Vagina (tissue), 2 donors: ENCODE measurements at regions not wholly inside any gene's neighbourhood (a gene's known extent, or its start where the extent isn't known, plus 50 kb on each side); places are given as distances from the start of the nearest gene placed in this dataset.

ENCODE experiments used
- POLR2A ChIP-seq, 2 donors: fragments of 450-650 bp; IDR thresholded peaks; one replicate each; pipeline ENCODE4 v1.6.1; 2017; ENCODE audit warnings: antibody characterized with exemption in 2 of 2, mild to moderate bottlenecking in 2 of 2, moderate library complexity in 2 of 2
- POLR2AphosphoS5 ChIP-seq, 2 donors: sonication (generic); formaldehyde crosslinking; IDR thresholded peaks; one replicate each; pipeline ENCODE4 v1.9.0; 2017; ENCODE audit warnings: antibody characterized with exemption in 2 of 2, mild to moderate bottlenecking in 2 of 2, low read depth in 1 of 2; ENCODE audit not compliant: insufficient read depth in 1 of 2
- TF ChIP-seq, protein P1 (sequence below), 3 experiments: fragments of 450-650 bp in 2 of 3; fragments of 200-600 bp in 1 of 3; sonication (generic) in 1 of 3; IDR thresholded peaks; one replicate each; pipeline ENCODE4 v1.5.1; 2017 to 2019; ENCODE audit warnings: antibody characterized with exemption in 3 of 3, mild to moderate bottlenecking in 2 of 3, moderate library complexity in 2 of 3

DNA sequence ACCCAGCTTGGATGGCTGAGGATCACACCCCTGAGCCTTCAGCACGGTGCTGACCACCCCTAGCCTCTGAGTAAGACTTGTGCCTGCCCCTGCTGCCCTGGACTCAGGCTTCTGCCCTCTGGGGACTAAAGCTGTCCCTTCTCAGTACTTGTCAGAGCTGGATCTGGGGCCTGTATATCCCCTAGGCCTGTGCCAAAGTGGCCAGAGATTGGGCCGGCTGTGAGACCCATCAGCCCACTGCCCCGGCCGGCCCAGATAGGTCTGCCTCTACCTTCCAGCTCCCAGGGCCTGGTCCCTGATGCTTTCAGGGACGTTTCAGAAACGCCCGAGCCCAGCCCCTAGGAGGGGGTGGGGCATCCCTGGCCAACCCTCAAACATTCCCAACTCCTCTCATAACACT is 137.8 kb downstream of the ZDHHC20 start:
- TF ChIP-seq POLR2AphosphoS5 (IDR thresholded peaks at IDR 0.05; ENCODE audit: insufficient read depth in 1 of 2, low read depth in 1 of 2), result no peak
- TF ChIP-seq, protein P1, sequence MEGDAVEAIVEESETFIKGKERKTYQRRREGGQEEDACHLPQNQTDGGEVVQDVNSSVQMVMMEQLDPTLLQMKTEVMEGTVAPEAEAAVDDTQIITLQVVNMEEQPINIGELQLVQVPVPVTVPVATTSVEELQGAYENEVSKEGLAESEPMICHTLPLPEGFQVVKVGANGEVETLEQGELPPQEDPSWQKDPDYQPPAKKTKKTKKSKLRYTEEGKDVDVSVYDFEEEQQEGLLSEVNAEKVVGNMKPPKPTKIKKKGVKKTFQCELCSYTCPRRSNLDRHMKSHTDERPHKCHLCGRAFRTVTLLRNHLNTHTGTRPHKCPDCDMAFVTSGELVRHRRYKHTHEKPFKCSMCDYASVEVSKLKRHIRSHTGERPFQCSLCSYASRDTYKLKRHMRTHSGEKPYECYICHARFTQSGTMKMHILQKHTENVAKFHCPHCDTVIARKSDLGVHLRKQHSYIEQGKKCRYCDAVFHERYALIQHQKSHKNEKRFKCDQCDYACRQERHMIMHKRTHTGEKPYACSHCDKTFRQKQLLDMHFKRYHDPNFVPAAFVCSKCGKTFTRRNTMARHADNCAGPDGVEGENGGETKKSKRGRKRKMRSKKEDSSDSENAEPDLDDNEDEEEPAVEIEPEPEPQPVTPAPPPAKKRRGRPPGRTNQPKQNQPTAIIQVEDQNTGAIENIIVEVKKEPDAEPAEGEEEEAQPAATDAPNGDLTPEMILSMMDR (IDR thresholded peaks at IDR 0.05), result no peak
- no peak for TF ChIP-seq POLR2A (IDR thresholded peaks at IDR 0.05)
